Trophoblast cell (in vitro differentiated cells and primary cell): ENCODE measurements at regions not wholly inside any gene's neighbourhood (a gene's known extent, or its start where the extent isn't known, plus 50 kb on each side); places are given as distances from the start of the nearest gene placed in this dataset.
A peak's percentile ranks its signal among the peaks of the same experiment; 100 is the strongest.

Experiments used
- DNase-seq, 2 donors: peaks; one replicate each; pipeline ENCODE4 v3.0.0-alpha.2; 2016
- H2AFZ ChIP-seq: 2 replicates; pipeline ENCODE4 v1.6.1; 2013; ENCODE audit warnings: low read length, moderate library complexity, mild to moderate bottlenecking; ENCODE audit not compliant: insufficient read depth, poor library complexity
- H2AK5ac ChIP-seq: 2 replicates; pipeline ENCODE4 v1.6.1; 2013; ENCODE audit warnings: mild to moderate bottlenecking, low read length
- H2BK120ac ChIP-seq: 2 replicates; pipeline ENCODE4 v1.6.1; 2013; ENCODE audit warnings: low read length, mild to moderate bottlenecking, moderate library complexity; ENCODE audit not compliant: insufficient read depth, poor library complexity
- H2BK12ac ChIP-seq: 2 replicates; pipeline ENCODE4 v1.6.1; 2013; ENCODE audit warnings: mild to moderate bottlenecking, low read length, moderate library complexity
- H2BK5ac ChIP-seq: 2 replicates; pipeline ENCODE4 v1.6.1; 2013; ENCODE audit warnings: low read length, low read depth, moderate library complexity, mild to moderate bottlenecking; ENCODE audit not compliant: poor library complexity
- H3K14ac ChIP-seq: 2 replicates; pipeline ENCODE4 v1.6.1; 2013; ENCODE audit warnings: mild to moderate bottlenecking, low read length
- H3K18ac ChIP-seq: 2 replicates; pipeline ENCODE4 v1.6.1; 2013; ENCODE audit warnings: mild to moderate bottlenecking, low read length
- H3K23ac ChIP-seq: 2 replicates; pipeline ENCODE4 v1.6.1; 2013; ENCODE audit warnings: low read length
- H3K27ac ChIP-seq: 2 replicates; pipeline ENCODE4 v1.5.1; 2013; ENCODE audit warnings: low read depth, mild to moderate bottlenecking, inconsistent platforms, low read length, moderate library complexity
- H3K27me3 ChIP-seq: 2 replicates; pipeline ENCODE4 v1.6.1; 2013; ENCODE audit warnings: inconsistent platforms, mild to moderate bottlenecking, low read length, moderate library complexity; ENCODE audit not compliant: insufficient read depth
- H3K36me3 ChIP-seq, 2 experiments: 1 replicate in 1 of 2; 2 replicates in 1 of 2; pipeline ENCODE4 v1.6.1; 2013; ENCODE audit warnings: low read length in 2 of 2, mild to moderate bottlenecking in 2 of 2, moderate library complexity in 1 of 2; ENCODE audit not compliant: insufficient read depth in 2 of 2, control insufficient read depth in 1 of 2
- H3K4ac ChIP-seq: 2 replicates; pipeline ENCODE4 v1.6.1; 2013; ENCODE audit warnings: low read depth, mild to moderate bottlenecking, low read length, moderate library complexity
- H3K4me1 ChIP-seq, 2 experiments: 1 replicate in 1 of 2; 2 replicates in 1 of 2; pipeline ENCODE4 v1.6.1; 2013; ENCODE audit warnings: low read length in 2 of 2, mild to moderate bottlenecking in 2 of 2, moderate library complexity in 1 of 2; ENCODE audit not compliant: insufficient read depth in 2 of 2, control insufficient read depth in 1 of 2
- H3K4me2 ChIP-seq: 2 replicates; pipeline ENCODE4 v1.6.1; 2013; ENCODE audit warnings: inconsistent platforms, mild to moderate bottlenecking, low read length, moderate library complexity
- H3K4me3 ChIP-seq: 2 replicates; pipeline ENCODE4 v1.5.1; 2013; ENCODE audit warnings: mild to moderate bottlenecking, low read depth, low read length, inconsistent platforms
- H3K79me1 ChIP-seq: one replicate; pipeline ENCODE4 v1.6.1; 2013; ENCODE audit warnings: low read length
- H3K79me2 ChIP-seq: 2 replicates; pipeline ENCODE4 v1.6.1; 2013; ENCODE audit warnings: low read length, mild to moderate bottlenecking; ENCODE audit not compliant: control insufficient read depth, insufficient read depth, poor library complexity
- H3K9ac ChIP-seq: 2 replicates; pipeline ENCODE4 v1.6.1; 2013; ENCODE audit warnings: mild to moderate bottlenecking, low read length
- H3K9me3 ChIP-seq: 2 replicates; pipeline ENCODE4 v1.6.1; 2013; ENCODE audit warnings: low read depth, mild to moderate bottlenecking, control low read depth, inconsistent platforms, low read length; ENCODE audit not compliant: insufficient read depth
- H4K12ac ChIP-seq: 2 replicates; pipeline ENCODE4 v1.6.1; 2013; ENCODE audit warnings: low read depth, mild to moderate bottlenecking, low read length, moderate library complexity
- H4K8ac ChIP-seq: 2 replicates; pipeline ENCODE4 v1.6.1; 2013; ENCODE audit warnings: low read depth, mild to moderate bottlenecking, low read length, moderate library complexity
- H4K91ac ChIP-seq: one replicate; pipeline ENCODE4 v1.6.1; 2013; ENCODE audit warnings: low read depth, mild to moderate bottlenecking, low read length, moderate library complexity
- WGBS: extraction: QIAGEN DNeasy Blood & Tissue Kit; methylation state at CpG from one replicate; pipeline ENCODE4 v1.1.7; 2013; ENCODE audit warnings: missing lambda C conversion rate; ENCODE audit not compliant: insufficient read length, insufficient coverage; ENCODE audit errors: extremely low coverage; 5-methylcytosine and 5-hydroxymethylcytosine counted together

DNA sequence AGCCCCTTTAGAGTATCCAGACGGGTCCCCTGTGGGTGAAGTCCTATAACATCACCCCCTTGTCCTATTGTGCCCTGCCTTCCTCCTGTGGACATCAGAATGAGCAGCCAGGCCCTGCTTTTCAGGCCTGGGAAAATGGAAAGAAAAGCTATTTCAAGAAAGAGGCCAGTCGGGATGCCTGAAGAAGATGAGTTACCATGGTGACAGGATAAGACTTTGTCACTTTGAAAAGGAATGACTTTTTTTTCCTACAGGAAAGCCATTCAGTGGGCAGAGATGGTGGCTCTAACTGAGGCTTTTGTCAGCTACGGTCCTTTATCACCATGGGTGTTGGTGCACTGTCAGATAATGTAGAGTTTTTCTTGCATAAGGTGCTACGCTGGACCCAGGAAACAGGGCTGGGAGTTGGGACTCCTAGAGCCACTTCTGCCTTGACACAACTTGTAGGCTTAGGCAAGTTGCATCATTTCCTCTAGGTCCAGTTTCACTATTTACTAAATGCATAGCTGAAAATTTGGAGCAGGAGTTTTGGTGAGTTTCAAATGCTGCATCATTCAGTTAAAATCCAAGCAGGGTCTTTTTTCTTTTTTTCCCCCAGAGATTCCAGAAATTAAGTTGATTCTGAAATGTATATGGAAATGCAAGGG lies 179.0 kb upstream of the ADRA1D start:
- no peak overlapping the region for H2AFZ ChIP-seq
- H2BK12ac ChIP-seq: no peak overlapping the region
- no peak overlapping the region for H3K14ac ChIP-seq
- H4K91ac ChIP-seq: no peak overlapping the region
- no peak overlapping the region for H3K9ac ChIP-seq
- no peak for DNase-seq
- H3K4me1 ChIP-seq: no peaks in the 10 kb centered on the region
- H3K79me2 ChIP-seq: no peaks in the 10 kb centered on the region
- H2AK5ac ChIP-seq: no peak overlapping the region
- no peak overlapping the region for H4K12ac ChIP-seq
- no peaks in the 10 kb centered on the region for H3K27me3 ChIP-seq
- no peak overlapping the region for H3K4me2 ChIP-seq
- no peaks in the 10 kb centered on the region for H3K79me1 ChIP-seq
- no peak overlapping the region for H3K18ac ChIP-seq
- H3K4me3 ChIP-seq: no peak overlapping the region
- no peaks in the 10 kb centered on the region for H3K9me3 ChIP-seq
- no CpG with 5 or more reads among the region's 4 CpGs for WGBS
- H3K23ac ChIP-seq: no peak overlapping the region
- no peak overlapping the region for H3K4ac ChIP-seq
- no peak overlapping the region for H2BK5ac ChIP-seq
- H4K8ac ChIP-seq: no peak overlapping the region
- no peaks in the 10 kb centered on the region for H3K36me3 ChIP-seq
- H3K27ac ChIP-seq: no peak overlapping the region
- no peak overlapping the region for H2BK120ac ChIP-seq

DNA sequence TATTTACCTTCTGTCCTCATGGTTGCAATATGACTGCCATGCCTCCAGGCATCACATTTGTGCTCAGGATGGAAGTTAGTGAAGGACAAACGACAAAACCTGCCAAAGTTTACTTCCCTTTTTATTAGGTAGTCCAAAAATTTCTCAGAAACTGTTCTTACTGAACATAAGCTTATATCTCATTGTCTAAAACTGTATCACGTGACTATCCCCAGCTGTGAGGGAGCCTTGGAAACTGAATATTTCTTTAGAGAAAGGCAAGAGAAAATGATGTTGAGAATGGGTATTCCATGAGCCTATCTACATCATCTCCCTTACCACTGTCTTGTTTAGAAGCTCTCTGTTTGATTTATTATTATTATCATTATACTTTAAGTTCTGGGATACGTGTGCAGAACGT lies 169.1 kb upstream of the ADRA1D start:
- no peak overlapping the region for H3K4ac ChIP-seq
- no peak overlapping the region for H4K12ac ChIP-seq
- no peak overlapping the region for H2AFZ ChIP-seq
- no peak overlapping the region for H3K18ac ChIP-seq
- H3K14ac ChIP-seq: no peak overlapping the region
- H3K36me3 ChIP-seq: no peaks in the 10 kb centered on the region
- no peak overlapping the region for H2BK120ac ChIP-seq
- H3K4me2 ChIP-seq: no peak overlapping the region
- no peak overlapping the region for H4K8ac ChIP-seq
- H2AK5ac ChIP-seq: no peak overlapping the region
- no peaks in the 10 kb centered on the region for H3K79me1 ChIP-seq
- no peak overlapping the region for H2BK12ac ChIP-seq
- WGBS: no CpG with 5 or more reads among the region's 4 CpGs
- H4K91ac ChIP-seq: no peak overlapping the region
- H3K9ac ChIP-seq: no peak overlapping the region
- no peaks in the 10 kb centered on the region for H3K9me3 ChIP-seq
- DNase-seq: no peak
- H3K27me3 ChIP-seq: no peaks in the 10 kb centered on the region
- no peak overlapping the region for H3K4me3 ChIP-seq
- H3K23ac ChIP-seq: no peak overlapping the region
- H3K79me2 ChIP-seq: no peaks in the 10 kb centered on the region
- H3K4me1 ChIP-seq: peaks cover 8% of the 10 kb centered on the region in 2 experiments
- no peak overlapping the region for H2BK5ac ChIP-seq
- no peak overlapping the region for H3K27ac ChIP-seq

DNA sequence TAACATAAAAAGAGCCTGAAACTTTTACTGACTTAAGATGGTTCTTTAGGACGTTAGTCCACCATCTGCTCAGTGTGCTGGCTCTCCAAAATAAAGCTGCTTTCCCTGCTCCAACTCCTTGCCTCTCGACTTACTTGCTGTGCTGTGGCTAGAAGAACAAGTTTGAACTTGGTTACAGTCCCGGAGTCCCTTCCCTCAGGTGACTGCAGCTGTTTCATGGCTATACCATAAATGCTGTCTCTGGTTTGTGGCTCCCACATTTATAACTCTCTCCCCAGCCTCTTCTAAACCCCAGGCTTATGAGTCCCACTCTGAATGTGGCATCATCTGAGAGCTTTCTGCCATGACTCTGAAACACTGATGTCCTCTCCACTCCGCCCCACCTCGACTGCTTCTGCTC lies 166.2 kb upstream of the ADRA1D start:
- Histone ChIP-seq H4K12ac (no peak overlapping the region), H3K4me1 (peaks cover 12 to 16% of the 10 kb centered on the region in 2 experiments), H3K14ac (no peak overlapping the region), H2BK12ac (no peak overlapping the region), H4K91ac (no peak overlapping the region), H3K27ac (no peak overlapping the region), H3K9me3 (no peaks in the 10 kb centered on the region), H4K8ac (no peak overlapping the region), H3K9ac (no peak overlapping the region), H2AFZ (no peak overlapping the region), H2BK120ac (no peak overlapping the region), H3K18ac (no peak overlapping the region), H3K4me2 (no peak overlapping the region), H3K4me3 (no peak overlapping the region), H3K36me3 (no peaks in the 10 kb centered on the region), H2BK5ac (peak overlapping the region; percentile 1), H3K27me3 (no peaks in the 10 kb centered on the region), H3K4ac (no peak overlapping the region), H3K23ac (no peak overlapping the region), H2AK5ac (peak overlapping the region; percentile 15), H3K79me1 (peaks cover 3% of the 10 kb centered on the region), H3K79me2 (no peaks in the 10 kb centered on the region)
- WGBS: no CpG with 5 or more reads among the region's 5 CpGs
- no peak for DNase-seq

DNA sequence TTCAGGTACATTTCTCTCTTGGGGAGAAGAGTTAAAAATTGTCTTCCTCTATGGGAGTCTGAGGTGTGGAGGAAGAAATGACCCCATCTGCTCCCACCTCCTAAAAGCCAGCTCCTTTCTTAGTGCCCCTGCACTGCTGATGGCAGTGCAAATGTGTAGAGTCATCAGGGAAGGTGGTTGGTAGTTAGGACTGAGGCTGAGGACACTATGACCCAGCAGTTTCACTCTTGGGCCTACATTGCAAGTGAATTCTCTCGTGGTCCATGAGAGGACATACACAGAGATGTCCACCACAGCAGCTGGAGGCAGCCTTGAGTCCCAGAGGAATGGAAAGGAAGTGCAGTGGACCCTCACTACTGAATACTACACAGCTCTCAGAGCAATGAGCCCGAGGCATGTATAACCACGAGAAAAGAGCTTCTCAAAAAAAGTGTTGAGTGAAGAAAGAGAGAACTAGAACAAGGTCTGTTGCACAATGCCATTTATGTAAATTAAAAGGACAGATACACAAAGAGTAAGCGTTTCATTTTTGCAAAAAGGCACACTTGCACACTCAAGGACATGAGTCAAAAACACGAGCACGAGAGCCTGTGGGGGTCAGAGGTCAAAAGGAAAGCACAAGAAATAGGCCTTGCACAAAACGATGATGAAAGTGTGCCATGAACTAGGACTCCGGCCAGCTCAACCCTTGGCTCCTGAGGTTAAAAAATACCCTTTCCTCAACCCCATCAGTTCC lies 164.4 kb upstream of the ADRA1D start:
- Histone ChIP-seq H2BK5ac (no peak overlapping the region), H3K18ac (no peak overlapping the region), H3K4me1 (peaks cover 12 to 16% of the 10 kb centered on the region in 2 experiments), H3K9me3 (no peaks in the 10 kb centered on the region), H4K91ac (peak overlapping the region; percentile 45), H3K14ac (peak overlapping the region; percentile 16), H2AFZ (no peak overlapping the region), H3K27ac (no peak overlapping the region), H3K9ac (no peak overlapping the region), H3K23ac (no peak overlapping the region), H2AK5ac (no peak overlapping the region), H3K4me3 (no peak overlapping the region), H2BK12ac (no peak overlapping the region), H3K27me3 (no peaks in the 10 kb centered on the region), H4K12ac (no peak overlapping the region), H3K79me1 (peaks cover 3% of the 10 kb centered on the region), H3K4me2 (no peak overlapping the region), H3K36me3 (no peaks in the 10 kb centered on the region), H2BK120ac (peak overlapping the region; percentile 5), H3K4ac (no peak overlapping the region), H4K8ac (no peak overlapping the region), H3K79me2 (no peaks in the 10 kb centered on the region)
- no CpG with 5 or more reads among the region's 8 CpGs for WGBS
- DNase-seq: peak in 1 of 2 donors; percentile 15
